ENCODE measurements at regions not wholly inside any gene's neighbourhood (a gene's known extent, or its start where the extent isn't known, plus 50 kb on each side); places are given as distances from the start of the nearest gene placed in this dataset.
"Not testable (repeated sequence)": the region's sequence is repeated elsewhere in the genome, so short reads cannot be mapped to it uniquely, and the experiment has no call there.

DNA sequence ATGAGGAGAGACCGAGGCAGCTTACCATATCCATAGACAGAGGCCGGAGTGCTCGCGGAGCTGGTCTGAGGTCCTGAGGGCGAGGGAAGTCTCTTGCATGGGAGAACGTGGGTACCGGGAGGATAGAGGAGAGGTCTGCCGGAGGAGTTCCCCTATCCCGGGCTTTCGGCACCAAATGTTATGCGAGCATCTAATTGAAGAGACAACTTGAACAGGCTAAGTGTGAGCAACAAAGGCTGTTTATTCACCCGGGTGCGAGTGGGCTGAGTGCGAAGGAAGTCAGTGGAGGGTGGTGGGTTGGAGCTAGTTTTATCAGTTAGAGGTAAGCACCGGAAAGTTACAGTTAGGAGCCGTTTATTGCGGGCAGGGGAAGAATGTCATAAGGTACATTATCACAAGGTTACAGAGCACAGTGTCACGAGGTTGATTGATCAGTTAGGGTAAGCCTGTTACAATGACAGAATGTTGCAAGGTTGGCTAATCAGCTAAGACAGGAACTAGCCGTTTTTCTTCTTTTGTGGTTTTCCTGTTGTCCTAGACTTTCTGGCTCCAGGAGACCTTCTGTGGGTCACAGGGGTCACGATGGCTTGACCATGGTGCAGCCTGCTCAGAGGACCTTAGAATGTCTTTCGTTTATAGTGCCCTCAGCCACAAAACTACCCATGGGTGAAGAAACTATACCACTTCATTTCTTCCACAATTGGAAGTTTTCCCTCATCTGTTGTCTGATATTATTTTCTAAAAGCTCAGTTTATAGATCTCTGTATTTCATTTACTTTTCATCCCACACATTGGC lies 746.0 kb upstream of the ADGRB3 start:
- in situ Hi-C loops (cut with MboI; ENCODE audit: low pct_unique_long_range_greater_than_20kb, low sequenced_read_pairs) = no loop called here
- DNase-seq = peak; percentile 98

DNA sequence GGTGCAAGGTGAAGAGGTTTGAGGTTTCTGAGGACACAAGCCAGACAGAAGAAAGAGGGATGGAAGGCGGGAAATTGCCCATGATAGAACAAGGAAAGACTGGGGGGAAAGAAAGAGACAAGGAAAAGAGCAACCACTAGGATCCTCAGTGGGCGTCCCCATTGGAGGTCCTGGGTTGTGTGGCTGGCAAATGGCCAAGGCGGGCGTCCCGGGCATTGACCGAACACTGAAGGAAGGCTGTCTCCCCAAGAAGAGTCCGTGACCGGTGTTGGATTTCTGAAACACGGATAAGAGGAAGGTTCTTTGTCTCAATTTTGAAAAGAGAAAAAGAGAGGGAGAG lies 746.6 kb upstream of the ADGRB3 start:
- DNase-seq = no peak
- in situ Hi-C loops (cut with MboI; ENCODE audit: low pct_unique_long_range_greater_than_20kb, low sequenced_read_pairs) = no loop called here

GRCh38 chr6:67887747-67888545 lies 747.1 kb upstream of the ADGRB3 start:
- in situ Hi-C loops (cut with MboI; ENCODE audit: low pct_unique_long_range_greater_than_20kb, low sequenced_read_pairs) = no loop called here

GRCh38 chr6:67887419-67887746 lies 747.7 kb upstream of the ADGRB3 start:
- DNase-seq = no peak
- in situ Hi-C loops (cut with MboI; ENCODE audit: low pct_unique_long_range_greater_than_20kb, low sequenced_read_pairs) = no loop called here

More at GRCh38 chr6:67887747-67888545, 747.1 kb upstream of the ADGRB3 start:
- no peak for DNase-seq

DNA sequence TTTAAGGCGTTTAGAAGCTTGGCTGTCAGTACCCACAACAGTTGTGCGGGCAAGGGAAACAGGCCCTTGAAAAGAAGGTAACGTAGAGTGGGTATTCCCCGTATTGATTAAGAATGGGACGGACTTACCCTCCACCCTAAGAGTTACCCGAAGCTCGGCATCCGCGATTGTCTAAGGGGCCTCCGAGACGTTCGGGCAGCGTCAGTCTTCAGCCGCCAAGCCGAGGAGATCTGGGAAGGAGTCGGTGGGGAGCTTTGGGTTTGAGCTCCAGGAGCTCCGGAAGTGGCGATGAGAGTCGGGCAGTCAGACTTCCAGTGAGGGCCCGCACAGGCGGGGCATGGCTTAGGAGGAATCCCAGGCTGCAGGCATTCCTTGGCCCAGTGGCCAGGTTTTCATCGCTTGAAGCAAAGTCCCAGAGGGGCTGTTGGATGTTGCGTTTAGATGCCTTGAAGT lies 748.2 kb upstream of the ADGRB3 start:
- in situ Hi-C loops (cut with MboI; ENCODE audit: low pct_unique_long_range_greater_than_20kb, low sequenced_read_pairs) = no loop called here
- no peak for DNase-seq

DNA sequence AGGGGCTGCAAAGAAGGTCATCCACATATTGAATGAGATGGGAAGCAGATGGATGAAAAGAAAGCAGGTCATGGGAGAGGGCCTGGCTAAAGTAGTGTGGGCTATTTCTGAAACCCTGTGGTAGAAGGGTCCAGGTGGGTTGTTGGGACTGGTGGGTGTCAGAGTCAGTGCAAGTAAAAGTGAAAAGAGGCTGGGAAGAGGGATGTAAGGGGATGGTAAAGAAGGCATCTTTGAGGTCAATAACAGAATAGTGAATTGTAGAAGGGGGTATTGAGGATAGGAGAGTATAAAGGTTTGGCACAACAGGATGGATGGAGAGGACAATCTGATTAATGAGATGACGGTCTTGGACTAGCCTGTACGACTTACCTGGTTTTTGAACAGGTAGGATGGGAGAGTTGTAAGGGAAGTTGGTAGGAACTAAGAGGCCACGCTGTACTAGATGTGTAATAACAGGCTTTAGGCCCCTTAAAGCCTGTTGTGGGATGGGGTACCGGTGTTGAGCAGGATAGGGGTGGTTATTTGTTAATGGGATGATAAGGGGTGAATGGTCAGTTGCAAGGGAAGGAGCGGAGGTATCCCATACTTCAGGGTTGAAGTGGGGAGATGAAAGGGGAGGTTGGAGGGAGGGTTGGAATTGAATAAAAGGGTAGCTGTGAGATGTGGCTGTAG lies 748.9 kb upstream of the ADGRB3 start:
- DNase-seq = no peak
- in situ Hi-C loops (cut with MboI; ENCODE audit: low pct_unique_long_range_greater_than_20kb, low sequenced_read_pairs) = no loop called here

- DNase-seq = no peak
- in situ Hi-C loops (cut with MboI; ENCODE audit: low pct_unique_long_range_greater_than_20kb, low sequenced_read_pairs) = no loop called here
Measured at GRCh38 chr6:67885081-67886033, 749.7 kb upstream of the ADGRB3 start.

DNA sequence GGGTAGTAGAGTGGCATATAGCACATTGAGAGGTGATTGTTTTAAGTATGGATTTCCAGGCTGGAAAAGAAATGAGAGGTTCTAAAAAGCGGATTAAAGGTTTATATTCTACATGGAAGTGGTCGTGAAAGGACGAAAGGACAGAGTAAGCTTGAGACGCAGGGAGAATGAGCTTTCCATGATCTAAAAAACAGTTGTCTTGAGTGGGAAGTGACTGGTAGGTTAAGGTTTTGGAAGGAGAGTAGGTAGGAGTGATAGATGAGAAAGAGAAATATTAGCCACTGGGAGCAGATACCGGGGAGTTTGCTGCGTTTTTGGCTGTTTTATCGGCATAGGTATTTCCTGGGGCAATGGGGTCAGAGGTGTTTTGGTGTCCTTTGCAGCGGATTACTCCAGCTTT lies 750.6 kb upstream of the ADGRB3 start:
- DNase-seq = no peak
- in situ Hi-C loops (cut with MboI; ENCODE audit: low pct_unique_long_range_greater_than_20kb, low sequenced_read_pairs) = no loop called here

GRCh38 chr6:67883500-67884366 lies 751.3 kb upstream of the ADGRB3 start:
- in situ Hi-C loops (cut with MboI; ENCODE audit: low pct_unique_long_range_greater_than_20kb, low sequenced_read_pairs) = no loop called here
- DNase-seq = no peak

DNA sequence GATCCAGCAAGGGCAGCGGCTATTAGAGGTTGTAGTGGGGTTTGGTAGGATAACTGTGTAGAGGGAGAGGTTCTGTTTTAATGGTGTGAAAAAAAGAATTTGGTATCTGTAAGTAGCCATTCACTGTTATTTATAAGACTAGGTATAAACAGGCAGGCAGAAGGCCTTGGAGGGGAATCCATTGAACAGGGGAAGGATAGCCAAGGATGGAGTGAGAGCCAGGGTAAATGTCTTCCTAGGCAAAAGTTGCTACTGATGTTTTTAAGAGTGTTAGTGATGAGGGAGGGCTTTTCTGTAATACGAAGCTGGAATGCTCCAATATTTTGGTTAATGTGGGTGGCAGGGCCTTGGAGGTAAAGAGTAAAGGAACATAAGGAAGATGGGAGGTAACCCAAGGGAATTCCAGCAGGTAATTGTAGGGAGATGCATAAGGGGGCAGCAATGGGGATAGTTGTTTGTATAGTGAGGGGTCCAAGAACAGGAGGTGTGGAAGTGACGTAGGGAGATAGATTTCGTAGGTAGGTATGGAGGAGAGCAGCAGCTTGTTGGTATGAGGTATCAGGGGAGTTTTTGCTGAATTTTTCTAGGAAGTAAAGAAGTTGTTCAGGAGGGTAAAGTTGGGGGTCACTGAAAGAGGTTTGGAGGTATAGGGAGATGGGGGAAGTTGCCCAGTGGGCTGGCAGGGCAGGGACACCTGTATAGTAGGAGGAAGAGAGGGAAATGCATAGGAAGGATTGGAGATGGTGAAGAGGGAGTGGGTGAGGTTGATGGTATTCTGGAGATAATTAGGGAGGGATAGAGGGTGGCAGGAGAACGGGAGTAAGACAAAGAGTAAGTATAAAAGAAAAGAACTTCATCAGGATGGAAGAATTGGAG lies 752.4 kb upstream of the ADGRB3 start:
- in situ Hi-C loops (cut with MboI; ENCODE audit: low pct_unique_long_range_greater_than_20kb, low sequenced_read_pairs) = no loop called here

DNA sequence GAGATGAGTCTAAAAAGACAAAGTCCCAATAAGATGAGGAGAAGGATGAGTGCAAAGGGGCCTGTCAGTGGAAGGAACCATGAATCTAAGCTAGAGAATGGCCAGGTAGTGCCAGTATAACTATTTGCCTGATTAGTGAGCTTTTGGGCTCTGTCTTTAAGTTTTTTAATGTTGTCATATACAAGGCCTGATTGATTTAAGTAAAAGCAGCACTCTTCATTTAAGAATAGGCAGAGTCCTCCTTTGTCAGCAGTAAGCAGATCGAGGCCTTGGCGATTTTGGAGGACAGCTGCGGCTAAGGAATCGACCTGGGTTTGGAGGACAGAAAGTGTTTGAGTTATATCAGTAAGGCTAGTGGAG lies 753.4 kb upstream of the ADGRB3 start:
- in situ Hi-C loops (cut with MboI; ENCODE audit: low pct_unique_long_range_greater_than_20kb, low sequenced_read_pairs) = no loop called here
- DNase-seq = no peak

More for the DNA sequence above, 752.4 kb upstream of the ADGRB3 start:
- DNase-seq = no peak

GRCh38 chr6:67880939-67881705 lies 754.0 kb upstream of the ADGRB3 start:
- DNase-seq = peak; percentile 89
- in situ Hi-C loops (cut with MboI; ENCODE audit: low pct_unique_long_range_greater_than_20kb, low sequenced_read_pairs) = no loop called here

GRCh38 chr6:67880343-67880742 lies 754.7 kb upstream of the ADGRB3 start:
- DNase-seq; in situ Hi-C loops (cut with MboI; ENCODE audit: low pct_unique_long_range_greater_than_20kb, low sequenced_read_pairs): not testable (repeated sequence)

DNA sequence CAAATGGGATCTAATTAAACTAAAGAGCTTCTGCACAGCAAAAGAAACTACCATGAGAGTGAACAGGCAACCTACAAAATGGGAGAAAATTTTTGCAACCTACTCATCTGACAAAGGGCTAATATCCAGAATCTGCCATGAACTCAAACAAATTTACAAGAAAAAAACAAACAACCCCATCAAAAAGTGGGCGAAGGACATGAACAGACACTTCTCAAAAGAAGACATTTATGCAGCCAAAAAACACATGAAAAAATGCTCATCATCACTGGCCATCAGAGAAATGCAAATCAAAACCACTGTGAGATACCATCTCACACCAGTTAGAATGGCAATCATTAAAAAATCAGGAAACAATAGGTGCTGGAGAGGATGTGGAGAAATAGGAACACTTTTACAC lies 755.2 kb upstream of the ADGRB3 start:
- DNase-seq; in situ Hi-C loops (cut with MboI; ENCODE audit: low pct_unique_long_range_greater_than_20kb, low sequenced_read_pairs): not testable (repeated sequence)

DNA sequence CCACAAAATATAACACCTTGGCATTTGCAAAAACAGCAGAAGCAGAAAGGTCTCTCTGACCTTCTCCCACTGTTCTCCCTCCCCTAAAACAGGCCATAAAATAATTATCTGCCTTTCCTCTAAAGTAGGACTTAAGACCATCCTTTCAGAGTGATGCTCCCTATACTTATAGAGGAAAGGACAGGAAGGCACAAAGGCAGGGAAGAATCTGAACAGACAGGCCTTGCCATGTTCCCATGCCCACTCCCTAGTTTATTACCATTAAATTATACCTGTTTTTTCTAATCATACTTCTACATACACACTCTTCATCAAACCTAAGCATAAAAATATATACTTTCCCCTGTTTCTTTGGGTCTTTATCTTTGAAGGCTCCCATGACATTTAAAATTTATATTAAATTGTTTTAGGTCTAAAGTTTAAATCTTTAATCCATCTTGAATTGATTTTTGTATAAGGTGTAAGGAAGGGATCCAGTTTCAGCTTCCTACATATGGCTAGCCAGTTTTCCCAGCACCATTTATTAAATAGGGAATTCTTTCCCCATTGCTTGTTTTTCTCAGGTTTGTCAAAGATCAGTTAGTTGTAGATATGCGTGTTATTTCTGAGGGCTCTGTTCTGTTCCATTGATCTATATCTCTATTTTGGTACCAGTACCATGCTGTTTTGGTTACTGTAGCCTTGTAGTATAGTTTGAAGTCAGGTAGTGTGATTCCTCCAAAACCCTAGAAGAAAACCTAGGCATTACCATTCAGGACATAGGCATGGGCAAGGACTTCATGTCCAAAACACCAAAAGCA lies 755.8 kb upstream of the ADGRB3 start:
- DNase-seq; in situ Hi-C loops (cut with MboI; ENCODE audit: low pct_unique_long_range_greater_than_20kb, low sequenced_read_pairs): not testable (repeated sequence)

- DNase-seq; in situ Hi-C loops (cut with MboI; ENCODE audit: low pct_unique_long_range_greater_than_20kb, low sequenced_read_pairs): not testable (repeated sequence)
Measured at GRCh38 chr6:67878216-67878615, 756.9 kb upstream of the ADGRB3 start.
